IPS-18a (cell line): ENCODE measurements at regions not wholly inside any gene's neighbourhood (a gene's known extent, or its start where the extent isn't known, plus 50 kb on each side); places are given as distances from the start of the nearest gene placed in this dataset.
"Not testable (repeated sequence)": the region's sequence is repeated elsewhere in the genome, so short reads cannot be mapped to it uniquely, and the experiment has no call there.

Experiments used
- H3K27ac ChIP-seq: one replicate; pipeline ENCODE4 v1.5.1; 2013; ENCODE audit warnings: low read length
- H3K27me3 ChIP-seq: one replicate; pipeline ENCODE4 v1.6.1; 2013; ENCODE audit warnings: mild to moderate bottlenecking, low read length; ENCODE audit not compliant: control insufficient read depth, insufficient read depth
- H3K36me3 ChIP-seq: one replicate; pipeline ENCODE4 v1.6.1; 2013; ENCODE audit warnings: low read depth, low read length; ENCODE audit not compliant: control insufficient read depth
- H3K4me1 ChIP-seq: one replicate; pipeline ENCODE4 v1.6.1; 2013; ENCODE audit warnings: low read depth, low read length; ENCODE audit not compliant: control insufficient read depth
- H3K4me3 ChIP-seq: one replicate; pipeline ENCODE4 v1.5.1; 2013; ENCODE audit warnings: low read length
- H3K9ac ChIP-seq: one replicate; pipeline ENCODE4 v1.6.1; 2013; ENCODE audit warnings: mild to moderate bottlenecking, low read length, moderate library complexity
- H3K9me3 ChIP-seq: one replicate; pipeline ENCODE4 v1.6.1; 2013; ENCODE audit warnings: low read depth, low read length; ENCODE audit not compliant: control insufficient read depth

DNA sequence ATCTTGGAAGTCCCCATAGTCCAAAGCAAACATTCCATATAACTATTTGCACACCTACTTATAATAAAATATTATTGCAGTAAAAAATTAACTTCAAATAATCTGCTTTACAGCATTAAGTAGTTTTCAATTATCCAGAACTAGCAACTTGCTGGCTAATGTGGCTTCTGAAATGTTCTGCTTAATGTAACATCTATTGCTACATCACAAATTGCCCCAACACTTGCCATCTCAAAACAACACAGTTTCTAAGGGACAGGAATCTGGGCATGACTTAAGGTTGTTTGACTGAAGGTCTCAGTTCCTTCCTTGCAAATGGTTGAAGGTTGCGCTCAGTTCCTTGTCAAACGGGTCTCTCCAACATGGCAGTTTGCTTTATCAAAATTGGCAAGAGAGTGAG, 378.5 kb upstream of the SEMA3C start:
- H3K4me1 ChIP-seq: no peaks in the 10 kb centered on the region
- H3K27ac ChIP-seq: no peak overlapping the region
- H3K36me3 ChIP-seq: no peaks in the 10 kb centered on the region
- H3K4me3 ChIP-seq: no peak overlapping the region
- H3K9ac ChIP-seq: no peak overlapping the region
- no peaks in the 10 kb centered on the region for H3K27me3 ChIP-seq
- no peaks in the 10 kb centered on the region for H3K9me3 ChIP-seq

GRCh38 chr7:81296726-81297125, 377.9 kb upstream of the SEMA3C start:
- Histone ChIP-seq H3K9me3 (no peaks in the 10 kb centered on the region), H3K4me3 (no peak overlapping the region), H3K27me3 (no peaks in the 10 kb centered on the region), H3K9ac (no peak overlapping the region), H3K4me1 (no peaks in the 10 kb centered on the region), H3K27ac (no peak overlapping the region), H3K36me3 (no peaks in the 10 kb centered on the region)

- Histone ChIP-seq H3K9me3 (no peaks in the 10 kb centered on the region), H3K4me1 (no peaks in the 10 kb centered on the region), H3K36me3 (no peaks in the 10 kb centered on the region), H3K27ac (no peak overlapping the region), H3K9ac (no peak overlapping the region), H3K27me3 (no peaks in the 10 kb centered on the region), H3K4me3 (no peak overlapping the region)
These were observed 376.2 kb upstream of the SEMA3C start for GRCh38 chr7:81294897-81295515.

DNA sequence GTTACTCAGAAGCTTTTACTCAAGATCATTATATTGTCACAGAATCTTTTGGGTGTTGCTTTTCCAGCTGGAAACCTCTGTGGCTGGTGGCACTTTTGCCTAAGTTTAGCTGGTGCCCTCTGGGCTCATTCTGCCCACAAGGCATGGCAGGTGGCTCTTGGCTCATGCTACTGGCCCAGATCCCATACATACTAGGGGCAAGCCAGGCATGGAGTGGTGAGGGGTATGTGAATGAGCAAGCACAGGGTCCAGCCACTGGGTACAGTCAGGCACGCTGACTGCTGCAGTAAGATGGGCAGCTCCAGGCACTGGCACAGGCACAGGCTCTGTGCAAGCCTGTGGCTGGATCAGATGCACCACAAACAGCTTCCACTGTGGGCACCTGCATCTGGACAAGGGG, 375.0 kb upstream of the SEMA3C start:
- H3K36me3 ChIP-seq: no peaks in the 10 kb centered on the region
- H3K4me3 ChIP-seq: no peak overlapping the region
- H3K9ac ChIP-seq: no peak overlapping the region
- H3K4me1 ChIP-seq: no peaks in the 10 kb centered on the region
- H3K27ac ChIP-seq: no peak overlapping the region
- no peaks in the 10 kb centered on the region for H3K9me3 ChIP-seq
- no peaks in the 10 kb centered on the region for H3K27me3 ChIP-seq

DNA sequence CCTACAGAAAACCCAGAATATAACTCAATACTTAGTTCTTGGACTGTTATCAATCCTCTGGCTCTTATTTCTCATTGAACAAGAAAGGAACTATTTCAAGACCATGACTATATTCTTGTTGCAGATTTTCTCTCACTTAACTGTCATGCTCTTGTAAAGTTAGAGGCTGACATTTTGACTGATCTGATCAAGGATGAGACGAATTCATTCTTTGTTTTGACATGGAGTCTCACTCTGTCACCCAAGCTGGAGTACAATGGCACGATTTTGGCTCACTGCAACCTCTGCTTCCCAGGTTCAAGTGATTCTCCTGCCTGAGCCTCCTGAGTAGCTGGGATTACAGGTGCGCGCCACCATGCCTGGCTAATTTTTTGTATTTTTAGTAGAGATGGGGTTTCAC, 367.9 kb upstream of the SEMA3C start:
- H3K27me3 ChIP-seq, H3K4me3 ChIP-seq, H3K27ac ChIP-seq, H3K9me3 ChIP-seq, H3K36me3 ChIP-seq, H3K4me1 ChIP-seq, H3K9ac ChIP-seq: not testable (repeated sequence)

GRCh38 chr7:81285142-81285871, 366.5 kb upstream of the SEMA3C start:
- Histone ChIP-seq H3K4me3 (no peak overlapping the region), H3K27ac (no peak overlapping the region), H3K9ac (no peak overlapping the region), H3K27me3 (no peaks in the 10 kb centered on the region), H3K9me3 (peaks cover 3% of the 10 kb centered on the region), H3K36me3 (no peaks in the 10 kb centered on the region), H3K4me1 (no peaks in the 10 kb centered on the region)

- H3K27ac ChIP-seq: no peak overlapping the region
These were observed 365.7 kb upstream of the SEMA3C start for GRCh38 chr7:81284576-81284975.

DNA sequence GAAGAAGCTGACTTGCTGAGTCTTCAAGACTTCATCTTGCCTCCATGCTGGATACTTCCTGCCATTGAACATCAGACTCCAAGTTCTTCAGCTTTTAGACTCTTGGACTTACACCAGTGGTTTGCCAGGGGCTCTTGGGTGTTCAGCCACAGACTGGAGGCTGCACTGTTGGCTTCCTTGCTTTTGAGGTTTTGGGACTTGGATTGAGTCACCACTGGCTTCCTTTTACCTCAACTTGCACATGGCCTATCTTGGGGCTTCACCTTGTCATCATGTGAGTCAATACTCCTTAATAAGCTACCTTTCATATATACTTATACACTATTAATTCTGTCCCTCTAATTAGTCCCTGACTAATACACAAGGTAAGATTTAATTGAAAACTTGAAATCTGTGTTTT, 361.7 kb upstream of the SEMA3C start:
- H3K9ac ChIP-seq: no peak overlapping the region
- no peaks in the 10 kb centered on the region for H3K4me1 ChIP-seq
- no peaks in the 10 kb centered on the region for H3K36me3 ChIP-seq

More at GRCh38 chr7:81284576-81284975, 365.7 kb upstream of the SEMA3C start:
- H3K36me3 ChIP-seq: no peaks in the 10 kb centered on the region
- H3K27me3 ChIP-seq: no peaks in the 10 kb centered on the region
- H3K9ac ChIP-seq: no peak overlapping the region
- no peaks in the 10 kb centered on the region for H3K4me1 ChIP-seq
- no peak overlapping the region for H3K4me3 ChIP-seq
- peaks cover 3% of the 10 kb centered on the region for H3K9me3 ChIP-seq

GRCh38 chr7:81277691-81278090, 358.8 kb upstream of the SEMA3C start:
- H3K4me1 ChIP-seq: no peaks in the 10 kb centered on the region
- no peaks in the 10 kb centered on the region for H3K9me3 ChIP-seq
- no peaks in the 10 kb centered on the region for H3K36me3 ChIP-seq
- no peaks in the 10 kb centered on the region for H3K27me3 ChIP-seq
- H3K27ac ChIP-seq: no peak overlapping the region
- no peak overlapping the region for H3K4me3 ChIP-seq
- H3K9ac ChIP-seq: no peak overlapping the region

More for the DNA sequence above, 361.7 kb upstream of the SEMA3C start:
- Histone ChIP-seq H3K9me3 (peaks cover 2% of the 10 kb centered on the region), H3K27me3 (no peaks in the 10 kb centered on the region), H3K4me3 (no peak overlapping the region), H3K27ac (no peak overlapping the region)

GRCh38 chr7:81273601-81274397, 354.9 kb upstream of the SEMA3C start:
- Histone ChIP-seq H3K27me3 (no peaks in the 10 kb centered on the region), H3K9ac (no peak overlapping the region), H3K4me1 (no peaks in the 10 kb centered on the region), H3K27ac (no peak overlapping the region), H3K4me3 (no peak overlapping the region), H3K36me3 (no peaks in the 10 kb centered on the region), H3K9me3 (no peaks in the 10 kb centered on the region)

GRCh38 chr7:81272176-81272575, 353.3 kb upstream of the SEMA3C start:
- Histone ChIP-seq H3K27ac (no peak overlapping the region), H3K4me3 (no peak overlapping the region), H3K36me3 (no peaks in the 10 kb centered on the region), H3K9ac (no peak overlapping the region), H3K27me3 (no peaks in the 10 kb centered on the region), H3K9me3 (no peaks in the 10 kb centered on the region), H3K4me1 (no peaks in the 10 kb centered on the region)
